H1 (cell line): ENCODE measurements at regions not wholly inside any gene's neighbourhood (a gene's known extent, or its start where the extent isn't known, plus 50 kb on each side); places are given as distances from the start of the nearest gene placed in this dataset.

Experiments used
- BCL11A ChIP-seq, 2 experiments: IDR thresholded peaks; one replicate each; pipeline ENCODE4 v1.6.1; 2011; ENCODE audit warnings: low read depth in 2 of 2, low read length in 2 of 2, mild to moderate bottlenecking in 2 of 2
- CEBPB ChIP-seq: IDR thresholded peaks from 2 replicates; pipeline ENCODE4 v1.6.1; 2012; ENCODE audit warnings: low read depth, low read length
- POLR2A ChIP-seq, 2 experiments: IDR thresholded peaks; 1 replicate in 1 of 2; 2 replicates in 1 of 2; pipeline ENCODE4 v1.6.1; 2011; ENCODE audit warnings: low read depth in 2 of 2, low read length in 2 of 2, mild to moderate bottlenecking in 2 of 2; ENCODE audit errors: control extremely low read depth in 1 of 2
- POU5F1 ChIP-seq: IDR thresholded peaks from 2 replicates; pipeline ENCODE4 v1.6.1; 2011; ENCODE audit warnings: low read depth, mild to moderate bottlenecking, low read length, moderate library complexity
- SIN3A ChIP-seq, 2 experiments: IDR thresholded peaks in 1 of 2; conservative IDR thresholded peaks in 1 of 2; 2 replicates each; pipeline ENCODE4 v1.6.1; 2011 to 2012; ENCODE audit warnings: low read length in 2 of 2, improper control_type of control experiment in 1 of 2, low read depth in 1 of 2, mild to moderate bottlenecking in 1 of 2
- SIX5 ChIP-seq: IDR thresholded peaks from 2 replicates; pipeline ENCODE4 v1.6.1; 2011; ENCODE audit warnings: mild to moderate bottlenecking, low read depth, low read length
- TF ChIP-seq, protein P1 (sequence below): IDR thresholded peaks from 2 replicates; pipeline ENCODE4 v1.6.1; 2012; ENCODE audit warnings: inconsistent platforms

GRCh38 chr11:92154110-92154509 is 70.5 kb upstream of the FAT3 start (continued):
- TF ChIP-seq SIN3A (conservative IDR thresholded peaks at IDR 0.05 in 1 of 2, IDR thresholded peaks at IDR 0.05 in 1 of 2; ENCODE audit: low read depth in 1 of 2, low read length in 2 of 2) = no peak
- no peak for TF ChIP-seq POLR2A (IDR thresholded peaks at IDR 0.05; ENCODE audit: control extremely low read depth in 1 of 2, low read depth in 2 of 2, low read length in 2 of 2)
- no peak for TF ChIP-seq BCL11A (IDR thresholded peaks at IDR 0.05; ENCODE audit: low read depth in 2 of 2, low read length in 2 of 2)
- no peak for TF ChIP-seq POU5F1
- no peak for TF ChIP-seq CEBPB
- TF ChIP-seq SIX5 = no peak
- TF ChIP-seq, protein P1, sequence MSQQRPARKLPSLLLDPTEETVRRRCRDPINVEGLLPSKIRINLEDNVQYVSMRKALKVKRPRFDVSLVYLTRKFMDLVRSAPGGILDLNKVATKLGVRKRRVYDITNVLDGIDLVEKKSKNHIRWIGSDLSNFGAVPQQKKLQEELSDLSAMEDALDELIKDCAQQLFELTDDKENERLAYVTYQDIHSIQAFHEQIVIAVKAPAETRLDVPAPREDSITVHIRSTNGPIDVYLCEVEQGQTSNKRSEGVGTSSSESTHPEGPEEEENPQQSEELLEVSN = no peak
